Psoas muscle (tissue), 7 donors: ENCODE measurements at regions not wholly inside any gene's neighbourhood (a gene's known extent, or its start where the extent isn't known, plus 50 kb on each side); places are given as distances from the start of the nearest gene placed in this dataset.

ENCODE experiments used
- ATAC-seq, 4 donors: fragments of 200-7000 bp; cut with Tn5 transposase; one replicate each; pipeline ENCODE4 v1.9.1; 2020; ENCODE audit warnings: moderate library complexity in 3 of 4, mild to moderate bottlenecking in 2 of 4
- DNase-seq, 2 donors: peaks; one replicate each; pipeline ENCODE4 v3.0.0-alpha.2; 2020
- H3K27ac ChIP-seq: fragments of 200-600 bp; one replicate; pipeline ENCODE4 v1.8.0; 2022
- H3K27me3 ChIP-seq, 3 donors: fragments of 200-600 bp in 1 of 3; one replicate each; pipeline versions ENCODE4 v1.6.1 to v1.8.0; 2013 to 2022; ENCODE audit warnings: low read length in 2 of 3, mild to moderate bottlenecking in 2 of 3, moderate library complexity in 1 of 3; ENCODE audit not compliant: insufficient read depth in 3 of 3
- H3K36me3 ChIP-seq, 2 donors: fragments of 200-600 bp in 1 of 2; one replicate each; pipeline versions ENCODE4 v1.6.1 to v1.8.0; 2013 to 2022; ENCODE audit warnings: low read depth in 1 of 2, mild to moderate bottlenecking in 1 of 2, moderate library complexity in 1 of 2; ENCODE audit not compliant: insufficient read depth in 1 of 2
- H3K4me1 ChIP-seq: fragments of 200-600 bp; one replicate; pipeline ENCODE4 v1.8.0; 2022
- H3K4me3 ChIP-seq: fragments of 200-600 bp; one replicate; pipeline ENCODE4 v1.8.0; 2022; ENCODE audit warnings: mild to moderate bottlenecking
- H3K9me3 ChIP-seq: fragments of 200-600 bp; one replicate; pipeline ENCODE4 v1.8.0; 2022
- WGBS, 3 donors: extraction: QIAGEN DNeasy Blood & Tissue Kit; methylation state at CpG; one replicate each; pipeline versions ENCODE4 v1.1.6 to v1.1.7; 2013; 5-methylcytosine and 5-hydroxymethylcytosine counted together
- intact Hi-C, 2 donors: fragments of 100-400 bp; cut with DNase I; formaldehyde crosslinking; loops; one replicate each; pipeline versions ENCODE4 v1.11.0 to v1.14.2; 2022
- TF ChIP-seq, protein P1 (sequence below): fragments of 200-600 bp; IDR thresholded peaks from one replicate; pipeline ENCODE4 v1.8.0; 2022; ENCODE audit warnings: antibody characterized with exemption
- donor health status: healthy with polysubstance abuse.
- donor health status: DM: no; HTN: no; CAD: no; lungs with moderate emphysema.
- donor health status: Bipolar disorder and iron deficiency.
- donor health status: healthy.
- donor health status: DM: yes; HTN: yes; CAD: no.
- donor health status: DM: no; HTN: no; CAD: no.
- donor health status: DM: yes; HTN: yes; CAD: no.

DNA sequence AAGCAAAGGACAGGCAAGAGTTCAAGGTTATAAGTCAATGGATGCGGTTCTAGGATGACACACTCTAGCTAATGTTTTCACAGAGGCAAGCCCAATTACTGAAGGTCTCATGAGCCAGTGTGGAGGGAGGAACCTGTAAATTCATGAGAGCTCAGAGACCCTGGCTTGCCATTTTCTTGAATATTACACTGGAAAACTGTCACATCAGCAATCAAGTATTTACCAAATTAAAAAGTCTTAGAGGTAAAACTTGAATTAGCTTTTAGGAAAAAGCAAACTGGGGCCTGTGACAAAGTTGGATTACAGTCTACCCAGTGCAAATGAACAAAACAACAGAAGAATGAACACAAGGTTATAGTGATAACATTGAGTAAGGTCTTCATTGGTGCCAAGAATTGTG, 636.9 kb upstream of the TLE4 start:
- WGBS, 3 donors: 47 to 77% (median 76%) methylated on average over 1 of the region's 1 CpG
- DNase-seq (no peak), ATAC-seq (no peak)
- Histone ChIP-seq H3K9me3 (no peaks in the 10 kb centered on the region), H3K36me3 (no peaks in the 10 kb centered on the region), H3K4me3 (no peak overlapping the region), H3K27me3 (no peaks in the 10 kb centered on the region), H3K4me1 (no peaks in the 10 kb centered on the region), H3K27ac (no peak overlapping the region)
- TF ChIP-seq, protein P1, sequence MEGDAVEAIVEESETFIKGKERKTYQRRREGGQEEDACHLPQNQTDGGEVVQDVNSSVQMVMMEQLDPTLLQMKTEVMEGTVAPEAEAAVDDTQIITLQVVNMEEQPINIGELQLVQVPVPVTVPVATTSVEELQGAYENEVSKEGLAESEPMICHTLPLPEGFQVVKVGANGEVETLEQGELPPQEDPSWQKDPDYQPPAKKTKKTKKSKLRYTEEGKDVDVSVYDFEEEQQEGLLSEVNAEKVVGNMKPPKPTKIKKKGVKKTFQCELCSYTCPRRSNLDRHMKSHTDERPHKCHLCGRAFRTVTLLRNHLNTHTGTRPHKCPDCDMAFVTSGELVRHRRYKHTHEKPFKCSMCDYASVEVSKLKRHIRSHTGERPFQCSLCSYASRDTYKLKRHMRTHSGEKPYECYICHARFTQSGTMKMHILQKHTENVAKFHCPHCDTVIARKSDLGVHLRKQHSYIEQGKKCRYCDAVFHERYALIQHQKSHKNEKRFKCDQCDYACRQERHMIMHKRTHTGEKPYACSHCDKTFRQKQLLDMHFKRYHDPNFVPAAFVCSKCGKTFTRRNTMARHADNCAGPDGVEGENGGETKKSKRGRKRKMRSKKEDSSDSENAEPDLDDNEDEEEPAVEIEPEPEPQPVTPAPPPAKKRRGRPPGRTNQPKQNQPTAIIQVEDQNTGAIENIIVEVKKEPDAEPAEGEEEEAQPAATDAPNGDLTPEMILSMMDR: no peak
- intact Hi-C loops: no loop called here

DNA sequence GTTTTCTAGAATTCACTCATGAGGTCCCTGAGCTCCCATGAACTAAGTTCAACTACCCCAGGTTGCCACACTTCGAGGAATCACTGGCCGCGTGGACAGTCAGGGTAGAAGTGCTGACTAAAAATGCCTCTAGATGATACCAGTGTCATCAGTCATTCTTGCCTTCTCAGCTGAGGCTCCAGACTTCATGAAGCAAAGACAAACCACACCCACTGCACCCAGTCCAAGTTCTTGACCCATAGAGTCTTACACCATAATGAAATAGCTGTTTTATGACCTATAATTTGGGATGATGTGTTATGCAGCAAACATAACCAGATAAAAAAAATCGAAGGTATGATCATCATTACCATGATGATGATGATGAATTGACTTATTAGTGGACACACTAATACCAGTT, 632.9 kb upstream of the TLE4 start:
- DNase-seq (no peak), ATAC-seq (no peak)
- Histone ChIP-seq H3K4me1 (no peaks in the 10 kb centered on the region), H3K9me3 (no peaks in the 10 kb centered on the region), H3K27ac (no peak overlapping the region), H3K27me3 (no peaks in the 10 kb centered on the region), H3K36me3 (no peaks in the 10 kb centered on the region), H3K4me3 (no peak overlapping the region)
- intact Hi-C loops: no loop called here
- TF ChIP-seq, protein P1: no peak
- WGBS, 3 donors: 76 to 89% (median 79%) methylated on average over 4 of the region's 4 CpGs

DNA sequence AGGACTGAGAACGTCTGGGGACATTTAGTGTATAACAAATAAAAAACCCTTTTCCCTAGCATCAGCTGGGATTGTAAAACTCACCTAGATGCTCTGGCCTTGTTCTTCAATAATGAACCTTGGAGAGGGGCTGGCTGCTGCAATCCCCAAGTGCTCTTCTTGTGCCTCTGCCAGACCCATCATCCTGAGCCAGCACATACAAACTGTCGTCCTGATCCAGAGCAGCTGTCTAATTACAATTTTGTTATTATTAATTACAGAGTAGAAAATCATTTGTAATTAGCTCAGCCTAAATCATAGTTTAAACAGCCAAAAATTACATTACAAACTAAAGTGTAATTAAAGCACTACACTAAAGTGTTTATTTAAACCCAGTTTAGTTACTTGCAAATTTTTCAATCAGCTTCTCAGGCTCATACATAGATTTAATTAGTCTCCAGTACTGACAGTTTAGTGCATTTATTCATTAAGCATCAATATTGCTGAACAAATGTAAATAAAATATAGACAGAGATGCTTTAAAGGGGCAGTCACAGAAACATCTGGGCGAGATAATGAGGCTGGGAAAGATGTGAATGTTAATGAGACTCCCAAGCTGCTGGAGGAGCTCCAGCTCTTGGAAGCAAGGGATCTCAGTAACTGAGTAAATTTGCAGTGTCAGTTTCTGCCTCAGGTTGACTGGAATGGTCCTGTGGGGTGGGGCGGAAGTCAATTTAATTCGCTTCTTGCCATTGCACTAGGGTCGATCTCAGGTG, 632.3 kb upstream of the TLE4 start:
- Histone ChIP-seq H3K4me1 (no peaks in the 10 kb centered on the region), H3K9me3 (no peaks in the 10 kb centered on the region), H3K27ac (no peak overlapping the region), H3K27me3 (no peaks in the 10 kb centered on the region), H3K36me3 (no peaks in the 10 kb centered on the region), H3K4me3 (no peak overlapping the region)
- WGBS, 3 donors: 59 to 61% (median 60%) methylated on average over 6 of the region's 6 CpGs
- TF ChIP-seq, protein P1: no peak
- no peak for ATAC-seq
- intact Hi-C loops: no loop called here
- no peak for DNase-seq

DNA sequence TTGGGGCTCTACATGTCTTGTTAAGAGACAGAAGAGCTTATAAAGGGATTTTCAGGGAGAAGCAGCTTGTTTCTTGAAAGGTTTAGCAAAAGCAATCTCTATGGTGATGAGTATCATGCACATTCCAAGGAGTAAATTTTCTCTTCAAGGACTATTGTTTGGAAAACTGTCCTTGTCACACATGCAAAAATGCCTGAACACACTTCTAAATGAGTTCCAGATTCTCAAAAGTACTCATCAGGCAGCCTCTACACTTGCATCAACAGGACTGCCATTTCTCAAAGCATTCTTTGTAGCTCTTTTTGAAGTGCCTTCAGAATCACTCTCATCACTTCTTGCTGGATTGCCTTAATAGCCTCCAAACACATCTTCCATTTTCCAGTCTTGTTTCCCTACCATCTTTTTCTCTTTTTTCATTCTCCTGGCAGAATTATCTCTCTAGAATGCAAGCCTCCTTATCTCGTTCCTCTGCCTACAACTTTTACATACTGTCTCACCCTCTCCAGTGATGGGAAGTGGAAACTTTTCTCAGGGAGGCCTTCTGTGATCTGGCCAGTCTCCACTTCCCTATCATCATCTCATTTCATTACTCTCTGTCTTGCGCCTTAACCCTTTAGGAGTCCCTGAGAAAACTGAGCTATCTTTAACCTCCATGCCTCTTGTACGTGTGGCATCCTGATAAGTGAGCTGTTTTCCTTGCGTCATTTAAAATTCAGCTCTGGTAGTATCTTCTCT, 631.5 kb upstream of the TLE4 start:
- ATAC-seq (no peak), DNase-seq (no peak)
- intact Hi-C loops: no loop called here
- H3K27ac ChIP-seq: no peak overlapping the region
- H3K27me3 ChIP-seq: no peaks in the 10 kb centered on the region
- no peaks in the 10 kb centered on the region for H3K36me3 ChIP-seq
- H3K4me3 ChIP-seq: no peak overlapping the region
- H3K4me1 ChIP-seq: no peaks in the 10 kb centered on the region
- 83 to 87% (median 85%) methylated on average over 4 of the region's 4 CpGs for WGBS, 3 donors
- TF ChIP-seq, protein P1: no peak
- H3K9me3 ChIP-seq: no peaks in the 10 kb centered on the region
